ENCODE measurements at regions not wholly inside any gene's neighbourhood (a gene's known extent, or its start where the extent isn't known, plus 50 kb on each side); places are given as distances from the start of the nearest gene placed in this dataset.

GRCh38 chr2:239459606-239460005, 58.8 kb upstream of the HDAC4 start:
- Histone ChIP-seq H3K4me3 (no peak overlapping the region), H4K20me1 (replicated peaks; ENCODE audit: control insufficient read depth, insufficient read depth, low read length) (no peaks in the 10 kb centered on the region), H3K27ac (ENCODE audit: extremely low read depth, low read depth, low read length) (no peak overlapping the region), H3K4me1 (replicated peaks in 1 of 2; ENCODE audit: control insufficient read depth in 2 of 2, insufficient read depth in 2 of 2, low read length in 2 of 2) (no peaks in the 10 kb centered on the region; a peak in 1 of 5 replicates), H3K9me1 (ENCODE audit: control insufficient read depth, insufficient read depth, low read length) (no peaks in the 10 kb centered on the region), H3K9ac (ENCODE audit: insufficient read depth in 1 of 2, low read depth in 2 of 2, low read length in 2 of 2) (no peak overlapping the region), H3K9me3 (replicated peaks; ENCODE audit: control insufficient read depth, insufficient read depth, low read depth, low read length) (no peaks in the 10 kb centered on the region), H2AFZ (ENCODE audit: low read depth, low read length) (no peak overlapping the region), H3K4me2 (ENCODE audit: insufficient read depth, low read length) (no peak overlapping the region), H3K27me3 (ENCODE audit: control insufficient read depth in 2 of 2, insufficient read depth in 2 of 2, low read length in 2 of 2) (peaks cover 0 to 74% of the 10 kb centered on the region in 2 experiments; a peak in 2 of 5 replicates), H3K36me3 (ENCODE audit: control insufficient read depth, insufficient read depth, low read length) (no peaks in the 10 kb centered on the region), H3K79me2 (ENCODE audit: control insufficient read depth, insufficient read depth, low read length) (no peaks in the 10 kb centered on the region)
- TF ChIP-seq PRPF4 (IDR thresholded peaks at IDR 0.05; ENCODE audit: insufficient read depth, low read depth, low read length, poor library complexity, severe bottlenecking) (no peak), RFX1 (IDR thresholded peaks at IDR 0.05) (peak; percentile 25; the same call in 1 of the 2 replicates)
- no TSS peak for BruUV-seq (replicated peaks)
- ChIA-PET CTCF (ENCODE audit: low intra/inter-chr PET ratio) (no interaction called here), POLR2A (no interaction called here)
- WGBS (ENCODE audit: insufficient coverage, low coverage, missing lambda C conversion rate) = 4% methylated on average over 10 of the region's 10 CpGs
- in situ Hi-C loops (cut with MboI) (no loop called here), intact Hi-C loops (cut with micrococcal nuclease) (no loop called here)
- no peak for FAIRE-seq
- no peak for DNase-seq (ENCODE audit: extremely low read depth in 1 of 4, low spot score in 3 of 4)
- no peak for ATAC-seq

DNA sequence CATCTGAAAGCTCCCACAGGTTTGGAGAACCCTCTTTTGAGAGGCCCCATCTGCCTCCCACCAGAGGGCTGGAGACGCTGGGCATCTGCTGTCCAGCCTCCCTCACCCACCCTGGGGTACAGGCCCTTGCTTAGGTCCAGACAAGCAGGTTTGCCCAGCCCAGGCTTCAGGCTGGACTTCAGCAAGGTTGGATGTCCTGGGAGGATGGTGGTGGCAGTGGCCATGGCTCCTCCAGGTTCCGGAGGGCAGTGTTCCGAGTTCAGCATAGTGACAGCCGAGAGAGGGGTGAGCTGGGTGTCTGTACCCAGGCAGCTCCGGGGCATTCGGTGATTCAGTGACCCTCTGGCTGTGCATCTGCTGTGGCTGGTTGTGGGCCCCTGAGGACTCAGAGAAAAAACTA, 58.2 kb upstream of the HDAC4 start:
- H3K4me2 ChIP-seq (ENCODE audit: insufficient read depth, low read length) = no peak overlapping the region
- DNase-seq (ENCODE audit: extremely low read depth in 1 of 4, low spot score in 3 of 4) (no peak), FAIRE-seq (no peak), ATAC-seq (no peak)
- no peak overlapping the region for H2AFZ ChIP-seq (ENCODE audit: low read depth, low read length)
- intact Hi-C loops (cut with micrococcal nuclease) (no loop called here), in situ Hi-C loops (cut with MboI) (no loop called here)
- POLR2A ChIA-PET = no interaction called here
- H3K4me1 ChIP-seq (replicated peaks in 1 of 2; ENCODE audit: control insufficient read depth in 2 of 2, insufficient read depth in 2 of 2, low read length in 2 of 2) = no peaks in the 10 kb centered on the region; a peak in 1 of 5 replicates
- H3K9ac ChIP-seq (ENCODE audit: insufficient read depth in 1 of 2, low read depth in 2 of 2, low read length in 2 of 2) = no peak overlapping the region
- WGBS (ENCODE audit: insufficient coverage, low coverage, missing lambda C conversion rate) = 0% methylated on average over 2 of the region's 6 CpGs
- H3K9me3 ChIP-seq (replicated peaks; ENCODE audit: control insufficient read depth, insufficient read depth, low read depth, low read length) = no peaks in the 10 kb centered on the region
- CTCF ChIA-PET (ENCODE audit: low intra/inter-chr PET ratio) = no interaction called here
- no peak overlapping the region for H3K4me3 ChIP-seq
- no TSS peak for BruUV-seq (replicated peaks)
- H3K27me3 ChIP-seq (ENCODE audit: control insufficient read depth in 2 of 2, insufficient read depth in 2 of 2, low read length in 2 of 2) = peaks cover 0 to 70% of the 10 kb centered on the region in 2 experiments; a peak in 2 of 5 replicates
- no peaks in the 10 kb centered on the region for H4K20me1 ChIP-seq (replicated peaks; ENCODE audit: control insufficient read depth, insufficient read depth, low read length)
- no peaks in the 10 kb centered on the region for H3K36me3 ChIP-seq (ENCODE audit: control insufficient read depth, insufficient read depth, low read length)
- no peaks in the 10 kb centered on the region for H3K9me1 ChIP-seq (ENCODE audit: control insufficient read depth, insufficient read depth, low read length)
- no peak overlapping the region for H3K27ac ChIP-seq (ENCODE audit: extremely low read depth, low read depth, low read length)
- H3K79me2 ChIP-seq (ENCODE audit: control insufficient read depth, insufficient read depth, low read length) = no peaks in the 10 kb centered on the region
- TF ChIP-seq SAFB (IDR thresholded peaks at IDR 0.05; ENCODE audit: borderline replicate concordance, low read depth, low read length) (no peak), TAF15 (IDR thresholded peaks at IDR 0.05; ENCODE audit: low read depth, low read length) (no peak), ZNF695 (CRISPR knock-in tag; IDR thresholded peaks at IDR 0.05) (no peak), ZBTB7A (IDR thresholded peaks at IDR 0.05; ENCODE audit: borderline replicate concordance, control insufficient read depth, low read depth, low read length) (no peak), COPS2 (conservative IDR thresholded peaks at IDR 0.05) (no peak), ZSCAN32 (CRISPR knock-in tag; IDR thresholded peaks at IDR 0.05) (no peak), SNIP1 (IDR thresholded peaks at IDR 0.05; ENCODE audit: low read depth) (no peak), ZC3H4 (CRISPR knock-in tag; IDR thresholded peaks at IDR 0.05; ENCODE audit: borderline replicate concordance) (no peak)
- TF ChIP-seq, protein P1, sequence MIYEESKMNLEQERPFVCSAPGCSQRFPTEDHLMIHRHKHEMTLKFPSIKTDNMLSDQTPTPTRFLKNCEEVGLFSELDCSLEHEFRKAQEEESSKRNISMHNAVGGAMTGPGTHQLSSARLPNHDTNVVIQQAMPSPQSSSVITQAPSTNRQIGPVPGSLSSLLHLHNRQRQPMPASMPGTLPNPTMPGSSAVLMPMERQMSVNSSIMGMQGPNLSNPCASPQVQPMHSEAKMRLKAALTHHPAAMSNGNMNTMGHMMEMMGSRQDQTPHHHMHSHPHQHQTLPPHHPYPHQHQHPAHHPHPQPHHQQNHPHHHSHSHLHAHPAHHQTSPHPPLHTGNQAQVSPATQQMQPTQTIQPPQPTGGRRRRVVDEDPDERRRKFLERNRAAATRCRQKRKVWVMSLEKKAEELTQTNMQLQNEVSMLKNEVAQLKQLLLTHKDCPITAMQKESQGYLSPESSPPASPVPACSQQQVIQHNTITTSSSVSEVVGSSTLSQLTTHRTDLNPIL (CRISPR knock-in tag; IDR thresholded peaks at IDR 0.05) = no peak
- TF ChIP-seq, protein P2, sequence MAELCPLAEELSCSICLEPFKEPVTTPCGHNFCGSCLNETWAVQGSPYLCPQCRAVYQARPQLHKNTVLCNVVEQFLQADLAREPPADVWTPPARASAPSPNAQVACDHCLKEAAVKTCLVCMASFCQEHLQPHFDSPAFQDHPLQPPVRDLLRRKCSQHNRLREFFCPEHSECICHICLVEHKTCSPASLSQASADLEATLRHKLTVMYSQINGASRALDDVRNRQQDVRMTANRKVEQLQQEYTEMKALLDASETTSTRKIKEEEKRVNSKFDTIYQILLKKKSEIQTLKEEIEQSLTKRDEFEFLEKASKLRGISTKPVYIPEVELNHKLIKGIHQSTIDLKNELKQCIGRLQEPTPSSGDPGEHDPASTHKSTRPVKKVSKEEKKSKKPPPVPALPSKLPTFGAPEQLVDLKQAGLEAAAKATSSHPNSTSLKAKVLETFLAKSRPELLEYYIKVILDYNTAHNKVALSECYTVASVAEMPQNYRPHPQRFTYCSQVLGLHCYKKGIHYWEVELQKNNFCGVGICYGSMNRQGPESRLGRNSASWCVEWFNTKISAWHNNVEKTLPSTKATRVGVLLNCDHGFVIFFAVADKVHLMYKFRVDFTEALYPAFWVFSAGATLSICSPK (IDR thresholded peaks at IDR 0.05; ENCODE audit: borderline replicate concordance) = no peak
- TF ChIP-seq, protein P3, sequence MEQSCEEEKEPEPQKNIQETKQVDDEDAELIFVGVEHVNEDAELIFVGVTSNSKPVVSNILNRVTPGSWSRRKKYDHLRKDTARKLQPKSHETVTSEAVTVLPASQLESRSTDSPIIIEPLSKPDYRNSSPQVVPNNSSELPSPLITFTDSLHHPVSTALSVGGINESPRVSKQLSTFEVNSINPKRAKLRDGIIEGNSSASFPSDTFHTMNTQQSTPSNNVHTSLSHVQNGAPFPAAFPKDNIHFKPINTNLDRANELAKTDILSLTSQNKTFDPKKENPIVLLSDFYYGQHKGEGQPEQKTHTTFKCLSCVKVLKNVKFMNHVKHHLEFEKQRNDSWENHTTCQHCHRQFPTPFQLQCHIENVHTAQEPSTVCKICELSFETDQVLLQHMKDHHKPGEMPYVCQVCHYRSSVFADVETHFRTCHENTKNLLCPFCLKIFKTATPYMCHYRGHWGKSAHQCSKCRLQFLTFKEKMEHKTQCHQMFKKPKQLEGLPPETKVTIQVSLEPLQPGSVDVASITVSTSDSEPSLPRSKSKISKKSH (CRISPR knock-in tag; IDR thresholded peaks at IDR 0.05) = no peak
